ENCODE measurements at regions not wholly inside any gene's neighbourhood (a gene's known extent, or its start where the extent isn't known, plus 50 kb on each side); places are given as distances from the start of the nearest gene placed in this dataset.

DNA sequence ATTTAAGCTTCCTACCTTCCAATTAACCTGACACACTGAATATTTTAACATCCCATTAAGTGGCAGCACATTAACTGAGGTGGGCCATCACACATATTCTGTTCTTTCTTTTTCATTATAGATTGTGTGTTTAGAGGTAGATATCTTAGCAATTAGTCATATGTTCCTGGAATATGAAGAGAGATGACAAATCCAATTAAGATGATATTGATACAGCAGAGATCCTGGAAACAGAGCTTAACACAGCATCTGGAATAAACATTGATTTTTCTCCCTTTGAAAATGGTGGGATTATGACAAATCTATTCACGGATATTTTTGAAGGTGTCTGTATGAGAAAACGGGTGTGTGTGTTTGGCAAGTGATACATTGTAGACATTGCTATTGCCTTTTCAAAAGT is 448.0 kb downstream of the CDH10 start:
- Histone ChIP-seq H4K5ac (ENCODE audit: low read depth, low read length) (no peak overlapping the region), H4K20me1 (ENCODE audit: insufficient read depth, low read length) (no peaks in the 10 kb centered on the region), H2BK120ac (ENCODE audit: low read depth, low read length) (no peak overlapping the region), H3K4me3 (ENCODE audit: insufficient read depth, low read depth, low read length) (no peak overlapping the region), H2AK5ac (ENCODE audit: low read depth, low read length) (no peak overlapping the region), H3K9ac (ENCODE audit: low read depth, low read length) (no peak overlapping the region), H3K4me1 (ENCODE audit: control insufficient read depth, insufficient read depth, low read length) (no peaks in the 10 kb centered on the region), H4K8ac (ENCODE audit: low read depth in 2 of 2, low read length in 2 of 2) (no peak overlapping the region), H4K91ac (ENCODE audit: insufficient read depth, low read depth, low read length) (no peak overlapping the region), H3K4ac (ENCODE audit: low read depth, low read length) (no peak overlapping the region), H3K18ac (ENCODE audit: low read depth, low read length) (no peak overlapping the region), H2BK15ac (ENCODE audit: low read depth, low read length) (no peak overlapping the region), H2BK5ac (ENCODE audit: low read depth, low read length, poor library complexity, severe bottlenecking) (no peak overlapping the region), H3K9me1 (ENCODE audit: insufficient read depth, low read length) (no peaks in the 10 kb centered on the region), H3K4me2 (ENCODE audit: low read depth, low read length) (no peak overlapping the region), H3K79me1 (ENCODE audit: low read depth in 1 of 2, low read length in 2 of 2) (no peaks in the 10 kb centered on the region), H3K14ac (replicated peaks; ENCODE audit: low read depth, low read length) (no peak overlapping the region), H2AK9ac (replicated peaks; ENCODE audit: low read depth, low read length, poor library complexity) (no peak overlapping the region), H3K23ac (ENCODE audit: low read depth, low read length) (no peak overlapping the region), H3K27me3 (ENCODE audit: control insufficient read depth, insufficient read depth, low read length) (no peaks in the 10 kb centered on the region), H2BK20ac (ENCODE audit: low read depth, low read length) (no peak overlapping the region), H3K9me3 (ENCODE audit: control insufficient read depth, insufficient read depth, low read length) (peaks cover 4% of the 10 kb centered on the region; the same call in 1 of the 2 replicates), H3K36me3 (ENCODE audit: control insufficient read depth, insufficient read depth, low read length) (no peaks in the 10 kb centered on the region), H2AFZ (replicated peaks; ENCODE audit: low read length, poor library complexity) (no peak overlapping the region), H3K56ac (ENCODE audit: extremely low read depth, insufficient read depth, low read length) (no peak overlapping the region), H3K27ac (ENCODE audit: insufficient read depth, low read length) (no peak overlapping the region)
- no peak for ATAC-seq (ENCODE audit: low read depth)
- dilution Hi-C loops (cut with HindIII; ENCODE audit: low sequenced_read_pairs, unreplicated experiment) = no loop called here
- WGBS, 2 experiments (ENCODE audit: extremely low coverage in 2 of 2, insufficient read length in 1 of 2) = no CpG with 5 or more reads among the region's 2 CpGs
- in situ Hi-C loops (cut with MboI; ENCODE audit: low sequenced_read_pairs) = no loop called here
- intact Hi-C loops (cut with micrococcal nuclease) = loop anchor here (5.0 kb wide), 1 partner anchor 226 kb away; no protein-coding TSS in a partner anchor
- TF ChIP-seq MAZ (IDR thresholded peaks at IDR 0.05; ENCODE audit: borderline replicate concordance, low read depth, low read length) (no peak), POLR2A (IDR thresholded peaks at IDR 0.05; ENCODE audit: low read depth, low read length) (no peak), FOS (IDR thresholded peaks at IDR 0.05; ENCODE audit: low read depth, low read length) (no peak), CHD1 (IDR thresholded peaks at IDR 0.05; ENCODE audit: low read depth, low read length) (no peak), BHLHE40 (IDR thresholded peaks at IDR 0.05; ENCODE audit: low read depth, low read length) (no peak), RFX5 (IDR thresholded peaks at IDR 0.05; ENCODE audit: low read depth, low read length) (no peak), RCOR1 (IDR thresholded peaks at IDR 0.05; ENCODE audit: insufficient replicate concordance, low read length) (no peak), MAFK (IDR thresholded peaks at IDR 0.05; ENCODE audit: low read depth, low read length) (no peak), MXI1 (IDR thresholded peaks at IDR 0.05; ENCODE audit: borderline replicate concordance, low read depth, low read length) (no peak), SMC3 (IDR thresholded peaks at IDR 0.05; ENCODE audit: low read depth, low read length) (no peak), NFE2L2 (IDR thresholded peaks at IDR 0.05; ENCODE audit: low read depth, low read length) (no peak), CEBPB (IDR thresholded peaks at IDR 0.05; ENCODE audit: low read depth, low read length) (no peak), RAD21 (IDR thresholded peaks at IDR 0.05; ENCODE audit: low read length) (no peak)
- TF ChIP-seq, protein P1, sequence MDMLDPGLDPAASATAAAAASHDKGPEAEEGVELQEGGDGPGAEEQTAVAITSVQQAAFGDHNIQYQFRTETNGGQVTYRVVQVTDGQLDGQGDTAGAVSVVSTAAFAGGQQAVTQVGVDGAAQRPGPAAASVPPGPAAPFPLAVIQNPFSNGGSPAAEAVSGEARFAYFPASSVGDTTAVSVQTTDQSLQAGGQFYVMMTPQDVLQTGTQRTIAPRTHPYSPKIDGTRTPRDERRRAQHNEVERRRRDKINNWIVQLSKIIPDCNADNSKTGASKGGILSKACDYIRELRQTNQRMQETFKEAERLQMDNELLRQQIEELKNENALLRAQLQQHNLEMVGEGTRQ (IDR thresholded peaks at IDR 0.05; ENCODE audit: low read depth, low read length) = no peak
- TF ChIP-seq, protein P2, sequence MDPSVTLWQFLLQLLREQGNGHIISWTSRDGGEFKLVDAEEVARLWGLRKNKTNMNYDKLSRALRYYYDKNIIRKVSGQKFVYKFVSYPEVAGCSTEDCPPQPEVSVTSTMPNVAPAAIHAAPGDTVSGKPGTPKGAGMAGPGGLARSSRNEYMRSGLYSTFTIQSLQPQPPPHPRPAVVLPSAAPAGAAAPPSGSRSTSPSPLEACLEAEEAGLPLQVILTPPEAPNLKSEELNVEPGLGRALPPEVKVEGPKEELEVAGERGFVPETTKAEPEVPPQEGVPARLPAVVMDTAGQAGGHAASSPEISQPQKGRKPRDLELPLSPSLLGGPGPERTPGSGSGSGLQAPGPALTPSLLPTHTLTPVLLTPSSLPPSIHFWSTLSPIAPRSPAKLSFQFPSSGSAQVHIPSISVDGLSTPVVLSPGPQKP (IDR thresholded peaks at IDR 0.05; ENCODE audit: borderline replicate concordance, low read depth, low read length) = no peak
- TF ChIP-seq, protein P3, sequence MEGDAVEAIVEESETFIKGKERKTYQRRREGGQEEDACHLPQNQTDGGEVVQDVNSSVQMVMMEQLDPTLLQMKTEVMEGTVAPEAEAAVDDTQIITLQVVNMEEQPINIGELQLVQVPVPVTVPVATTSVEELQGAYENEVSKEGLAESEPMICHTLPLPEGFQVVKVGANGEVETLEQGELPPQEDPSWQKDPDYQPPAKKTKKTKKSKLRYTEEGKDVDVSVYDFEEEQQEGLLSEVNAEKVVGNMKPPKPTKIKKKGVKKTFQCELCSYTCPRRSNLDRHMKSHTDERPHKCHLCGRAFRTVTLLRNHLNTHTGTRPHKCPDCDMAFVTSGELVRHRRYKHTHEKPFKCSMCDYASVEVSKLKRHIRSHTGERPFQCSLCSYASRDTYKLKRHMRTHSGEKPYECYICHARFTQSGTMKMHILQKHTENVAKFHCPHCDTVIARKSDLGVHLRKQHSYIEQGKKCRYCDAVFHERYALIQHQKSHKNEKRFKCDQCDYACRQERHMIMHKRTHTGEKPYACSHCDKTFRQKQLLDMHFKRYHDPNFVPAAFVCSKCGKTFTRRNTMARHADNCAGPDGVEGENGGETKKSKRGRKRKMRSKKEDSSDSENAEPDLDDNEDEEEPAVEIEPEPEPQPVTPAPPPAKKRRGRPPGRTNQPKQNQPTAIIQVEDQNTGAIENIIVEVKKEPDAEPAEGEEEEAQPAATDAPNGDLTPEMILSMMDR (conservative IDR thresholded peaks at IDR 0.05; ENCODE audit: low read depth, low read length) = no peak
- ChIA-PET POLR2A (ENCODE audit: unreplicated experiment) (no interaction called here), CTCF (no interaction called here)
- no peak for DNase-seq
- no TSS peak for BruUV-seq (replicated peaks)

Data from IMR-90 (cell line).